ENCODE measurements at regions not wholly inside any gene's neighbourhood (a gene's known extent, or its start where the extent isn't known, plus 50 kb on each side); places are given as distances from the start of the nearest gene placed in this dataset.

GRCh38 chr16:73385696-73386095 lies 337.8 kb upstream of the ZFHX3 start:
- no peak for TF ChIP-seq POLR2A (IDR thresholded peaks at IDR 0.05; ENCODE audit: low read length)
- TF ChIP-seq GATA1 (IDR thresholded peaks at IDR 0.05; ENCODE audit: low read depth, low read length): no peak
